Nephron progenitor cell (in vitro differentiated cells): ENCODE measurements at regions not wholly inside any gene's neighbourhood (a gene's known extent, or its start where the extent isn't known, plus 50 kb on each side); places are given as distances from the start of the nearest gene placed in this dataset.
"Not testable (repeated sequence)": the region's sequence is repeated elsewhere in the genome, so short reads cannot be mapped to it uniquely, and the experiment has no call there.

Source experiments
- DNase-seq: peaks from one replicate; pipeline ENCODE4 v3.0.0; 2021
- H3K27ac Mint-ChIP-seq: 2 replicates; pipeline ENCODE4 v1.8.0; 2021; ENCODE audit warnings: mild to moderate bottlenecking, moderate library complexity, mixed read lengths
- H3K27me3 Mint-ChIP-seq: 2 replicates; pipeline ENCODE4 v1.8.0; 2021; ENCODE audit warnings: mild to moderate bottlenecking, low read depth, mixed read lengths; ENCODE audit not compliant: poor library complexity
- H3K36me3 Mint-ChIP-seq: 2 replicates; pipeline ENCODE4 v1.8.0; 2021; ENCODE audit warnings: low read depth, mixed read lengths
- H3K4me1 Mint-ChIP-seq: 2 replicates; pipeline ENCODE4 v1.8.0; 2021; ENCODE audit warnings: mixed read lengths
- H3K4me3 Mint-ChIP-seq: 2 replicates; pipeline ENCODE4 v1.8.0; 2021; ENCODE audit warnings: mild to moderate bottlenecking, moderate library complexity, mixed read lengths
- H3K9me3 Mint-ChIP-seq: 2 replicates; pipeline ENCODE4 v1.8.0; 2021; ENCODE audit warnings: mild to moderate bottlenecking, moderate library complexity, mixed read lengths
- CTCF ChIP-seq: fragments of 200-600 bp; sonication (generic); IDR thresholded peaks from 2 replicates; pipeline ENCODE4 v1.5.0; 2021; ENCODE audit warnings: antibody characterized with exemption

GRCh38 chr12:86710109-86710508 is 453.9 kb upstream of the MGAT4C start:
- no peak overlapping the region for H3K4me3 Mint-ChIP-seq
- H3K9me3 Mint-ChIP-seq = peaks cover 47% of the 10 kb centered on the region
- H3K27me3 Mint-ChIP-seq = no peaks in the 10 kb centered on the region
- no peak overlapping the region for H3K27ac Mint-ChIP-seq
- no peaks in the 10 kb centered on the region for H3K4me1 Mint-ChIP-seq
- no peaks in the 10 kb centered on the region for H3K36me3 Mint-ChIP-seq
- DNase-seq = no peak
- no peak for TF ChIP-seq CTCF

- not testable (repeated sequence) for H3K27ac Mint-ChIP-seq, H3K27me3 Mint-ChIP-seq, H3K4me3 Mint-ChIP-seq, DNase-seq, H3K36me3 Mint-ChIP-seq, H3K4me1 Mint-ChIP-seq
- peaks cover 43% of the 10 kb centered on the region for H3K9me3 Mint-ChIP-seq
Measured at GRCh38 chr12:86709017-86709416, 452.8 kb upstream of the MGAT4C start.

- H3K4me1 Mint-ChIP-seq = peaks cover 8% of the 10 kb centered on the region
- peaks cover 7% of the 10 kb centered on the region for H3K9me3 Mint-ChIP-seq
- peak overlapping the region; percentile 18 for H3K27ac Mint-ChIP-seq
- no peak overlapping the region for H3K4me3 Mint-ChIP-seq
- no peak for DNase-seq
- no peak for TF ChIP-seq CTCF
- H3K27me3 Mint-ChIP-seq = no peaks in the 10 kb centered on the region
- H3K36me3 Mint-ChIP-seq = no peaks in the 10 kb centered on the region
Measured at GRCh38 chr12:86698641-86698980, 442.4 kb upstream of the MGAT4C start.

- TF ChIP-seq CTCF = no peak
- Mint-ChIP-seq H3K4me1 (peaks cover 8% of the 10 kb centered on the region), H3K27ac (peak overlapping the region; percentile 18), H3K4me3 (no peak overlapping the region), H3K9me3 (peaks cover 7% of the 10 kb centered on the region), H3K27me3 (no peaks in the 10 kb centered on the region), H3K36me3 (no peaks in the 10 kb centered on the region)
- DNase-seq = no peak
Measured at GRCh38 chr12:86697916-86698640, 441.9 kb upstream of the MGAT4C start.

GRCh38 chr12:86683568-86684304 is 427.5 kb upstream of the MGAT4C start:
- Mint-ChIP-seq H3K9me3 (peaks cover 44% of the 10 kb centered on the region), H3K4me1 (no peaks in the 10 kb centered on the region), H3K4me3 (no peak overlapping the region), H3K27me3 (peaks cover 6% of the 10 kb centered on the region), H3K36me3 (peaks cover 9% of the 10 kb centered on the region), H3K27ac (peak overlapping the region; percentile 2)
- TF ChIP-seq CTCF = no peak
- DNase-seq = no peak

- no peaks in the 10 kb centered on the region for H3K36me3 Mint-ChIP-seq
- H3K4me1 Mint-ChIP-seq = no peaks in the 10 kb centered on the region
- no peak overlapping the region for H3K27ac Mint-ChIP-seq
- peaks cover 17% of the 10 kb centered on the region for H3K9me3 Mint-ChIP-seq
- TF ChIP-seq CTCF = no peak
- DNase-seq = no peak
- H3K4me3 Mint-ChIP-seq = no peak overlapping the region
- H3K27me3 Mint-ChIP-seq = peaks cover 3% of the 10 kb centered on the region
Measured at GRCh38 chr12:86681060-86681459, 424.9 kb upstream of the MGAT4C start.
